IPS-20b (cell line): ENCODE measurements at regions not wholly inside any gene's neighbourhood (a gene's known extent, or its start where the extent isn't known, plus 50 kb on each side); places are given as distances from the start of the nearest gene placed in this dataset.

Experiments used
- H3K27ac ChIP-seq: one replicate; pipeline ENCODE4 v1.5.1; 2013; ENCODE audit warnings: low read length
- H3K27me3 ChIP-seq: 2 replicates; pipeline ENCODE4 v1.6.1; 2013; ENCODE audit warnings: mild to moderate bottlenecking, low read length, inconsistent platforms; ENCODE audit not compliant: insufficient read depth
- H3K36me3 ChIP-seq: 2 replicates; pipeline ENCODE4 v1.6.1; 2013; ENCODE audit warnings: low read depth, mild to moderate bottlenecking, inconsistent platforms, low read length, moderate library complexity; ENCODE audit not compliant: insufficient read depth
- H3K4me1 ChIP-seq: 2 replicates; pipeline ENCODE4 v1.6.1; 2013; ENCODE audit warnings: mild to moderate bottlenecking, control low read depth, inconsistent platforms, low read length, moderate library complexity; ENCODE audit not compliant: insufficient read depth
- H3K4me3 ChIP-seq: 2 replicates; pipeline ENCODE4 v1.5.1; 2013; ENCODE audit warnings: mild to moderate bottlenecking, low read length, inconsistent platforms
- H3K9ac ChIP-seq: 2 replicates; pipeline ENCODE4 v1.6.1; 2013; ENCODE audit warnings: low read depth, mild to moderate bottlenecking, inconsistent platforms, low read length, moderate library complexity
- H3K9me3 ChIP-seq: 2 replicates; pipeline ENCODE4 v1.6.1; 2013; ENCODE audit warnings: mild to moderate bottlenecking, low read depth, low read length, inconsistent platforms; ENCODE audit not compliant: insufficient read depth

DNA sequence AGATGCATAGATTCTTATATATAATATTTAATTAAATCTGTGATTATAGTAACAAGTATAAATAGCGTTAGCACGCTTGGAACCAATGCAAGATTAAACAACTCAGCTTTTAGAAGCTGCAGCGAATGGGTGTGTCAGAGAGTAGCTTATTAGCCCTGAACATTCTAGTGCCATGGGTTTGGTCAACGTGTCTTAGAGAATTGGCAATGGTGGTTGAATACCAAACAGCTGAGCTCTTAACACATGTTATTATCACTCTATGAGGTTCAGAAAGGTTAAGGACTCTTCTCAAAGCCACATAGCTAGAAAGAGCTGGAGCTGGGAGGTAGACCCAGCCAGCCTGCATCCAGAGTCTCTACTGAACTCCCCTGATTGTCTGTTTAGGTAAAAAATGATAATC is 284.2 kb upstream of the CHD6 start:
- no peak overlapping the region for H3K27ac ChIP-seq
- H3K4me3 ChIP-seq: no peak overlapping the region
- H3K9me3 ChIP-seq: no peaks in the 10 kb centered on the region
- 0 out of 2 replicates have a peak, but pooled peaks cover 3% of the 10 kb centered on the region for H3K4me1 ChIP-seq
- 0 out of 2 replicates have a peak, but pooled peaks cover 3% of the 10 kb centered on the region for H3K27me3 ChIP-seq
- H3K36me3 ChIP-seq: no peaks in the 10 kb centered on the region
- H3K9ac ChIP-seq: no peak overlapping the region

DNA sequence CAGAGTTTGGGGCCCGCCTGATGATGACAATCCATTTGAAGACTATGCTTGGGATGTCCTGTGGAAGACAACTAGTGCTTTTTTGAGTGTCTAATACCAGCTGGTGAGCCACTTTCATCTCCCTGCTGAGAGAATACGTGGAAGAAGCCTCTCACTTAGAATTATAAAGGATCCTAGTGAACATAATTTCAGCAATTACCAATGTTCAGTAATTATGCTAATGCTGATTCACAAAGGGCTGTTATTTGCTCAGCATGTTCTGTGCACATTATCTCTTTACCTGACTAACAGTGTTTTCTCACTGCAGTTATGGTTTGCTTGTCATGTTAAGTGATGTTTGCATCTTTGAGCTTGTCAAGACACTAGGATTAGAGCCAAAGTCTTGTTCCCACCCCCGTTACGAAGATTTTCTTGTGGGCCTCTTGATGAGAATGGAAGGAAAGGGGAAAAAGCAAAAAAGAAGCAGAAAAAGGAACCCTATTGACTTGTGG is 282.1 kb upstream of the CHD6 start:
- no peaks in the 10 kb centered on the region for H3K9me3 ChIP-seq
- H3K27ac ChIP-seq: no peak overlapping the region
- no peaks in the 10 kb centered on the region for H3K36me3 ChIP-seq
- no peak overlapping the region for H3K4me3 ChIP-seq
- H3K27me3 ChIP-seq: 0 out of 2 replicates have a peak, but pooled peaks cover 3% of the 10 kb centered on the region
- 0 out of 2 replicates have a peak, but pooled peaks cover 3% of the 10 kb centered on the region for H3K4me1 ChIP-seq
- no peak overlapping the region for H3K9ac ChIP-seq

DNA sequence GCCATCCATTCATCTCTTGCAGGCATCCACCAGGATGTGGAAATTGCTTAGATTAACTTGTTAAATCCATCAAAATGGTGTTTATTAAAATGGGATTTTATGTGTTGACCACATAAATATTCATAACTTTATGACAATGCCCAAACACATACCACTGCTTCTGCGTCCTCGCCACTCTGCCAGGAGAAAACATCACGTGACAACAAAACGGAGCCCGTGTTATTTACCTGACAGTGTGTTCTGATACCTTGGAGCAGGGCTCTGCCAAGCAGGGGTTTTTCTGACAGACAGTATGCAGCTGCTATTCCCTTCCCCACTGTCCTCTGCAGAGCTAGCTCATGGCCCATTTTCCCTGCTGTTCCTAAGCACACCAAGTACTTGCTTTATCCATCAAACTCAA is 279.5 kb upstream of the CHD6 start:
- Histone ChIP-seq H3K36me3 (no peaks in the 10 kb centered on the region), H3K4me1 (0 out of 2 replicates have a peak, but pooled peaks cover 3% of the 10 kb centered on the region), H3K9ac (no peak overlapping the region), H3K9me3 (no peaks in the 10 kb centered on the region), H3K4me3 (no peak overlapping the region), H3K27ac (no peak overlapping the region), H3K27me3 (no peaks in the 10 kb centered on the region)

DNA sequence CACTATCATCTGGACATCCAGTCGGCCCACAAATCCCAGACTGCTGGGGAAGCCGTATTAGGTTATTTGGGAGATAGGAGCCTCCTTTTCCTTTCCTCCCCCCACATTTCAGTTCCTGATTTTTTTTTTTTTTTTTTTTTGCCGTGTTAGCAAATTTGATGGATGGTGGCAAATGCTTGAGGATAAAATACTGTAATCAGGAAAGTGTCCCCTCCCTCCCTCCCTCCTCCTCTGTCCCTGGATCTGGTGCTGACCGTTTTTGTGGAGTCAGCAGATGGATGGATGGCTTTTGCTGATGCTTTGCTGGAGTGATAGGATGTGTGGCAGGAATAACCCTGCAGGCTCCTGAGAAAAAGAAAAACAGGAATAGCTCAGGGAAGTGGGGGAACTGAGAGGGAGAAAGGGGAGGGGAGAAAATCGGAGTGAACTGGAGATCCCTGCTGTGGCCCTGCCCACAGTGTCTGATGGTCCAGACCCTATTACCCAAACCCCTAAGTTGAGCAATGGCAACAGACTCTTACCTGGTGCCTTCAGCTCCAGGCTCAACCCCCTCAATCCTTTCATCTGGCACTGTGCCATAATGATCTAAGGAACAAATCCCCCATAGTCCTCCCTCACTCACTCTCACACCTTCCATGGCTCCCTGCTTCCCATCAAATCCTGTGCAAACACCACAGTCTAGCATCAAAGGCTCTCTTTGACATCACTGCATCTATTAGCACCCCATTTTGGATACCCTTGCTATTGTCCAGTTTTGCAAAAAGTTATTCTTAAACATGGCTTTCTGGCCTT is 277.3 kb upstream of the CHD6 start:
- Histone ChIP-seq H3K36me3 (no peaks in the 10 kb centered on the region), H3K9me3 (no peaks in the 10 kb centered on the region; the same call in 1 of the 2 replicates), H3K4me3 (no peak overlapping the region), H3K27ac (no peak overlapping the region), H3K4me1 (peaks cover 15% of the 10 kb centered on the region; the same call in 1 of the 2 replicates), H3K9ac (no peak overlapping the region), H3K27me3 (no peaks in the 10 kb centered on the region)

DNA sequence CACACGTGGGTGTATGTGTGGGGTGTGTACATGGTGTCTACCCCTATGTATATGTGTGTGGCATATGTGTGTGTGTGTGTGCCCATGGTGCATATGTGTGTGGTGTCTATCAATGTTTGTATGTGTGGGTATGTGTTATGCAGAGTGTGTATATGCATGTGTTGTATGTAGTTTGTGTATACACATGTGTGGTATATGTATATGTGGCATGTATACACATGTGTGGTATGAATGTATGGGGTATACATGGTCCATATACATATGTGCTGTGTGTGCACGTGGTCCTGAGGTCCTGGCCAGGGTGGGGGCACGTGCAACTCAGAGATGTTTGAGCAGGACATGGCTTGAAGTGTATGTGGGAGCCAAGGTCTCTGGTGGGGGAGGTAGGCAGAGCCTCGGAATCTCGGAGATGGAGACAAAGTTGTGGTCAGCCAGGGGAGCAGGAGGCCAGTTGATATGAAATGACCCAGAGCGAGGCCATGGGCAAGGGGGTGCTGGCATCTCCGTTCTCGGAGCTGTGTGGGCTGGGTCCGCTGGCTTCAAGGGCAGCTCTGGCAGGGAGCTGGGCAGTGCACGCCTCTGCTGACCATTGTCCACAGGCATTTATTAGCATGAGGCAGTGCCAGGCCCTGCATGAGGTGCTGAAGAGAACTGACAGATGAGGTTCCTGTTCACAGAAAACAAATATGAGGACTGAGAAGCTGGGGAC is 276.2 kb upstream of the CHD6 start:
- Histone ChIP-seq H3K4me3 (no peak overlapping the region), H3K27ac (no peak overlapping the region), H3K4me1 (peaks cover 22% of the 10 kb centered on the region; the same call in 1 of the 2 replicates), H3K27me3 (no peaks in the 10 kb centered on the region), H3K36me3 (no peaks in the 10 kb centered on the region), H3K9me3 (no peaks in the 10 kb centered on the region; the same call in 1 of the 2 replicates), H3K9ac (no peak overlapping the region)

DNA sequence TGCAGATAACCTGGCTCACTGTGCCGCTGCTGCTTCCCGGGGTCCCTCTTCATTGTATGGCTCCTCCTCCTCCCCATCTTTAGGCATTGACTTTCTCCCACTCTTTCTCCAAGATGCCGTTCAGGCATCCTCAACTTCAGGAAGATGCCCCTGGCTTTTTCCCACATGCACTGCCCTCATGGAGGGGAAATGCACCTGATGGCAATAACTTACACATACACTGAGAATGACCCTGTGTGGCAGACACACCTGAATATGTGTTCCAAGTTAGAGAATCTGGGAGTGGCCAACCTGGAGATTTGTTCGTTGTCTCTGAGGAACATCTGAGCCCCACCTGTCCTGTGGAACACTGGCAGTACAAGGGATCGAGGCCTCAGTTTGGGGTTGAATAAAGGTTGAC is 273.9 kb upstream of the CHD6 start:
- no peak overlapping the region for H3K9ac ChIP-seq
- no peaks in the 10 kb centered on the region for H3K27me3 ChIP-seq

DNA sequence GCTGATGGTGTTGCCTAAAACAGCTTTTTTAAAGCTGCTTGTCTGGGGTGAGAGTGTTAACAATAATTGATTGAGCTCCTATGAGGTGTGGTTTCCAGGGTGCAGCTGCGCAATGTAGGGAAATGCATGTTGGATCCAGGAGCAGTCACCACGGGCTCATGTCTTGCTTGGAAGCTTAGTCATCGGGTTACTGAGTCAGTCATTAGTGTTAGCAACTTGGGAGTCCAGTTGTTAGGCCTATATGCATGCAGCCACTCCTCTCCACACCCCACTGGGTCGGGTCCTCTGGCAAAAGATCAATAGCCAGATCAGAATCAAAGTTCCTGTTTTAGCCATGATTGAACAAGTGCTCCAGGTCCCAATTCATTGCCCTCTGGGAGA is 271.7 kb upstream of the CHD6 start:
- Histone ChIP-seq H3K27ac (no peak overlapping the region), H3K9me3 (no peaks in the 10 kb centered on the region; the same call in 1 of the 2 replicates), H3K4me3 (0 out of 2 replicates have a peak overlapping the region, but pooled peaks have one; percentile 16), H3K4me1 (peaks cover 22% of the 10 kb centered on the region; the same call in 1 of the 2 replicates), H3K27me3 (no peaks in the 10 kb centered on the region), H3K9ac (no peak overlapping the region), H3K36me3 (no peaks in the 10 kb centered on the region)

More for the DNA sequence above, 273.9 kb upstream of the CHD6 start:
- H3K27ac ChIP-seq: no peak overlapping the region
- no peaks in the 10 kb centered on the region; the same call in 1 of the 2 replicates for H3K9me3 ChIP-seq
- H3K36me3 ChIP-seq: no peaks in the 10 kb centered on the region
- peaks cover 22% of the 10 kb centered on the region; the same call in 1 of the 2 replicates for H3K4me1 ChIP-seq
- no peak overlapping the region for H3K4me3 ChIP-seq

DNA sequence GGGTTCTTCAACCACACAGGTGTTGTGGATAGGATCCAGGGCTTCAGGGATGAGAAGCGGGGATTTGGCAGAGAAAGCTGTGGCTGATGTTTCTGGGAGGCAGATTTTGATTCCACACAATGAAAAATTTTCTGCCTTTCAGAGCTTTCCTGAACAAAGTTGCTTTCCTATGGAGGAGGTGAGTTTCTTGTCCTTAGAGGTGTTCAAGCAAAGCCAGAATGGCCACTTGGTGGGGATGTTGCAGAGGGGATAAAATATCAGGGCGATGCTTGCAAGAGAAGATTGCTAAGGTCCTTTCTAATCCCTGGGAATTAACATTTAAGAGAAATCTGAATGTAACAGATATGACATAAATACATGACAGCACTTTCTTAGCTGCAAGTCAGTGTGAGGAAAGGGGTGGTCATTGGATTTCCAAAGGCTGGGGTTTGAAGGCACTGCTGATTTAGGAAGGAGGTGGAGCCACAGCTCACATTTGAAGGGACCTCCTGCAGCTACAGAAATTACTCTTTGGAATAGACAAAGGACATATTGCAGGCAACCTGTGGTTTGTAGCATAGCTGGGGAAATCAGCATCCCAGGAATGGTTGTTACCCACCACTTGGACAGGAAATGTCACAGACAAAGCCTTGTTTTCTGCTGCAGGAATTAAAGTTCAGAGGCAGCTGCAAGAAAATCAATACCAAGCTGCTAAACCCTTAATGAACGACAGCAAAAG is 271.1 kb upstream of the CHD6 start:
- Histone ChIP-seq H3K27ac (no peak overlapping the region), H3K9ac (no peak overlapping the region), H3K4me3 (0 out of 2 replicates have a peak overlapping the region, but pooled peaks have one; percentile 16), H3K4me1 (peaks cover 22% of the 10 kb centered on the region; the same call in 1 of the 2 replicates), H3K9me3 (no peaks in the 10 kb centered on the region; the same call in 1 of the 2 replicates), H3K27me3 (no peaks in the 10 kb centered on the region), H3K36me3 (no peaks in the 10 kb centered on the region)

DNA sequence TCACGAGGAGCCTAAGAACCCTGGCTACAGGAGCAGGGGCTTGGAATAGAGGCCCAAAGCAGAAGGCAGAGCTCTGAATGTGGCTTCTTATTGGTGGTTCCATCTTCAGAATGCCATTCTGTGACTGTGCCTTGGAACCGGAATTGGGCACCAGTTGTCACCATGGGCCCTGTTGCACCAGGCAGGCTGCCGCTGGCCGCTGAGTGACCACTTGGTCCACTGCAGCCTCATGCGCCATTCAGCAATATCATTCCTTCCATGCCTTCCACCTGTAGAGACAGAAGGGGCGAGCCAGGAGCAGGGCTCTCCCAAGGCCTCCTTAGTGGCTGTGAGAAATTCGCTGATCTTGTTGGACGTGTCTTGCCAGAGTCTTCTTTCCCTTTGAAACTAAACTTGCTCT is 270.3 kb upstream of the CHD6 start:
- H3K27me3 ChIP-seq: no peaks in the 10 kb centered on the region
- peaks cover 22% of the 10 kb centered on the region; the same call in 1 of the 2 replicates for H3K4me1 ChIP-seq
- no peaks in the 10 kb centered on the region; the same call in 1 of the 2 replicates for H3K9me3 ChIP-seq
- no peak overlapping the region for H3K27ac ChIP-seq
- H3K9ac ChIP-seq: no peak overlapping the region
- no peak overlapping the region for H3K4me3 ChIP-seq
- no peaks in the 10 kb centered on the region for H3K36me3 ChIP-seq

DNA sequence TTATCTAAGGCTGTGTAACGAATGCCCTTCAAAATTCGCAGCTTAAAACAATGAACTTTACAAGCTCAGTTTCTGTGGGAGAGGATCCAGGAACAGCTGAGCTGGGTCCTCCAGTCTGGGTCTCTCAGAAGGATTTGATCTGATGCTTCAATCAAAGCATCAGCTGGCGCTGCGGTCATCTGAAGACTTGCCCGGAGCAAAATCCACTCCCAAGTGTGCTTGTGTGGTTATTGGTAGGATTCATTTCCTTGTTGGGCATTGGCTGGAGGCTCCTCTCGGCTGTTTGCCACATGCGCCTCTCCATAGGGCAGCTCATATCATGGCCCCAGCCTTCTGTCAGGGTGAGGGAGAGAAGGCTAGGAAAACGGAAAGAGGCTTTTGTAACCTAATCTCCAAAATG is 269.3 kb upstream of the CHD6 start:
- Histone ChIP-seq H3K27ac (no peak overlapping the region), H3K4me3 (no peak overlapping the region), H3K9ac (no peak overlapping the region), H3K9me3 (no peaks in the 10 kb centered on the region; the same call in 1 of the 2 replicates), H3K4me1 (peaks cover 22% of the 10 kb centered on the region; the same call in 1 of the 2 replicates), H3K27me3 (no peaks in the 10 kb centered on the region), H3K36me3 (no peaks in the 10 kb centered on the region)

DNA sequence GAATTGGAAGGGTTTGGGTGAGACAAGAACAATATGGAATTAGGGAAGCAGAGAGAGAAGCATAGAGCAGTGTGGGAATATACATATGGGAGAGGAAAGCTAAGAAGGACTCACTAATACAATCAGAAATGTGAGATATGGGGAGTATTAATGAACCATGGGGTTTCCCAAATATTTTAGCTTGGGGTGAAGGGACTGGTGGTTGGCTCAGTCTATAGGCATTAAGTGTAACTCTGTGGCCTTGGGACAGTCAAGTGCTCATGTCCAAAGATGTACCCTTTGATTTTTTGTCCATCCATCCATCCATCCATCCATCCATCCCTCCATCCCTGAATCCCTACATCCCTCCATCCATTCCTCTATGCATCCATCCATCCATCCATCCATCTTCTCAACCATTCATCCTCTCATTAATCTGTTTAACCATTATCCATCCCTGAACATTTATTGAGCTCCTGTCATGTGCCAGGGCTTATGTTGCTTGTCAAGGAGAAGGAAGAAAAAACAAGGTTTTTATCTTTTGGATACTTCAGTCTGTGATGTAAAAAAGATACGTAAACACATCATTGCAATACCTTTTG is 263.4 kb upstream of the CHD6 start:
- H3K4me1 ChIP-seq: peaks cover 6% of the 10 kb centered on the region; the same call in 1 of the 2 replicates
- H3K36me3 ChIP-seq: no peaks in the 10 kb centered on the region
- no peaks in the 10 kb centered on the region for H3K9me3 ChIP-seq
- no peak overlapping the region for H3K27ac ChIP-seq
- H3K27me3 ChIP-seq: no peaks in the 10 kb centered on the region
- no peak overlapping the region for H3K9ac ChIP-seq
- no peak overlapping the region for H3K4me3 ChIP-seq
